Central memory CD8-positive, alpha-beta T cell (primary cell): ENCODE measurements at regions not wholly inside any gene's neighbourhood (a gene's known extent, or its start where the extent isn't known, plus 50 kb on each side); places are given as distances from the start of the nearest gene placed in this dataset.

Experiments used
- ATAC-seq: fragments of 150-1000 bp; cut with Tn5 transposase; replicated peaks from 2 replicates; pipeline ENCODE4 v1.10.0; 2022; ENCODE audit warnings: mild to moderate bottlenecking, moderate FRiP score, moderate number of reproducible peaks; ENCODE audit not compliant: poor library complexity, severe bottlenecking; ENCODE audit errors: extremely low read depth
- DNase-seq, 2 donors: peaks; one replicate each; pipeline ENCODE4 v3.0.0; 2021; ENCODE audit warnings: low spot score in 2 of 2
- H3K27ac Mint-ChIP-seq: one replicate; pipeline ENCODE4 v1.8.0; 2022; ENCODE audit warnings: low read depth, mild to moderate bottlenecking, moderate library complexity, mixed read lengths
- H3K27me3 Mint-ChIP-seq: one replicate; pipeline ENCODE4 v1.8.0; 2022; ENCODE audit warnings: mixed read lengths
- H3K36me3 Mint-ChIP-seq: one replicate; pipeline ENCODE4 v1.8.0; 2022; ENCODE audit warnings: mild to moderate bottlenecking, moderate library complexity, mixed read lengths; ENCODE audit not compliant: insufficient read depth
- H3K4me1 Mint-ChIP-seq: one replicate; pipeline ENCODE4 v1.8.0; 2022; ENCODE audit warnings: mixed read lengths
- H3K4me3 Mint-ChIP-seq: one replicate; pipeline ENCODE4 v1.8.0; 2022; ENCODE audit warnings: mild to moderate bottlenecking, moderate library complexity, mixed read lengths
- H3K9me3 Mint-ChIP-seq: one replicate; pipeline ENCODE4 v1.8.0; 2022; ENCODE audit warnings: mixed read lengths

DNA sequence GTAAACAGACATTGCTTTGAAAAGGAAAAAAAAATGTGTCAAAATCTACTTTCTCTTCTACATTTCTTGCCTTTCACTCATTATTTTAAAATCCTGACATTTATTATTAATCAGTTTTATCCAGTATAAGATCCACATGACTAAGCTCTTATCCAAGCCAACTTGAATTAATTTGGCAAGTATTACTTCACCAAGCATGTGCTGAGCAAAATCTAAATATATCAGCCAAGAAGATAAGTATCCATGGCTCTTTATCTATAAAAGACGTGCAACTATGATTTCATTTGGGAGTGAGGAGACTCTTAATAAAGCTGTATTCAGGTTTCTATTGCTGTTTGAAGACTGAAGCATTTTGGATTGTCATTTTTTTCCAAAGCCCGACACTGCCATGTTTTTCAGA is 221.3 kb downstream of the TRIM36 start:
- H3K36me3 Mint-ChIP-seq = no peaks in the 10 kb centered on the region
- no peaks in the 10 kb centered on the region for H3K9me3 Mint-ChIP-seq
- H3K4me3 Mint-ChIP-seq = no peak overlapping the region
- H3K4me1 Mint-ChIP-seq = no peaks in the 10 kb centered on the region
- no peaks in the 10 kb centered on the region for H3K27me3 Mint-ChIP-seq
- no peak overlapping the region for H3K27ac Mint-ChIP-seq
- ATAC-seq = no peak
- DNase-seq = no peak

DNA sequence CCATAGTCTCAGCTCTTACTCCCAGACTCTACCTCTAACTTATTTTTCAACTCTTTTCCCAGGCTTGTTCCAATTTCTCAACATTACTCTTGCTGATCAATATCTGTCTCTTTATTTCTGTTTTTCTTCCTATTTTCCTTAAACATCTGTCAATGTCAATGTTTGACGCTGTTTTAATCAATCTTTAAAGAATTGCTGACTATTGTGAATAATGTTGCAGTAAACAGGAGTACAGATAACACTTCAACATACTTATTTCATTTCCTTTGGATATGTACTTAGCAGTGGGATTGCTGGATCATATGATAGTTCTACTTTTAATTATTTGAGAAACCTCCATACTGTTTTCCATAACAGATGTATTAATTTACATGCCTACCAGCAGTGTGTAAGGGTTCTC is 229.0 kb downstream of the TRIM36 start:
- Mint-ChIP-seq H3K27ac (no peak overlapping the region), H3K27me3 (no peaks in the 10 kb centered on the region), H3K9me3 (peaks cover 33% of the 10 kb centered on the region), H3K4me3 (no peak overlapping the region), H3K4me1 (no peaks in the 10 kb centered on the region), H3K36me3 (no peaks in the 10 kb centered on the region)
- ATAC-seq (no peak), DNase-seq (no peak)

GRCh38 chr5:114935490-114935889 is 234.2 kb downstream of the TRIM36 start:
- Mint-ChIP-seq H3K36me3 (no peaks in the 10 kb centered on the region), H3K27me3 (no peaks in the 10 kb centered on the region), H3K4me1 (no peaks in the 10 kb centered on the region), H3K4me3 (no peak overlapping the region), H3K9me3 (peaks cover 23% of the 10 kb centered on the region), H3K27ac (no peak overlapping the region)
- no peak for DNase-seq
- no peak for ATAC-seq

GRCh38 chr5:114928644-114929462 is 240.9 kb downstream of the TRIM36 start:
- Mint-ChIP-seq H3K4me1 (no peaks in the 10 kb centered on the region), H3K27me3 (no peaks in the 10 kb centered on the region), H3K36me3 (no peaks in the 10 kb centered on the region), H3K9me3 (peaks cover under 1% of the 10 kb centered on the region), H3K27ac (no peak overlapping the region), H3K4me3 (no peak overlapping the region)
- no peak for DNase-seq
- ATAC-seq = no peak

GRCh38 chr5:114924769-114925168 is 244.9 kb downstream of the TRIM36 start:
- no peak for DNase-seq
- H3K27me3 Mint-ChIP-seq = no peaks in the 10 kb centered on the region
- no peaks in the 10 kb centered on the region for H3K4me1 Mint-ChIP-seq
- H3K9me3 Mint-ChIP-seq = peaks cover 14% of the 10 kb centered on the region
- no peak overlapping the region for H3K27ac Mint-ChIP-seq
- no peak for ATAC-seq
- H3K4me3 Mint-ChIP-seq = no peak overlapping the region
- H3K36me3 Mint-ChIP-seq = no peaks in the 10 kb centered on the region

DNA sequence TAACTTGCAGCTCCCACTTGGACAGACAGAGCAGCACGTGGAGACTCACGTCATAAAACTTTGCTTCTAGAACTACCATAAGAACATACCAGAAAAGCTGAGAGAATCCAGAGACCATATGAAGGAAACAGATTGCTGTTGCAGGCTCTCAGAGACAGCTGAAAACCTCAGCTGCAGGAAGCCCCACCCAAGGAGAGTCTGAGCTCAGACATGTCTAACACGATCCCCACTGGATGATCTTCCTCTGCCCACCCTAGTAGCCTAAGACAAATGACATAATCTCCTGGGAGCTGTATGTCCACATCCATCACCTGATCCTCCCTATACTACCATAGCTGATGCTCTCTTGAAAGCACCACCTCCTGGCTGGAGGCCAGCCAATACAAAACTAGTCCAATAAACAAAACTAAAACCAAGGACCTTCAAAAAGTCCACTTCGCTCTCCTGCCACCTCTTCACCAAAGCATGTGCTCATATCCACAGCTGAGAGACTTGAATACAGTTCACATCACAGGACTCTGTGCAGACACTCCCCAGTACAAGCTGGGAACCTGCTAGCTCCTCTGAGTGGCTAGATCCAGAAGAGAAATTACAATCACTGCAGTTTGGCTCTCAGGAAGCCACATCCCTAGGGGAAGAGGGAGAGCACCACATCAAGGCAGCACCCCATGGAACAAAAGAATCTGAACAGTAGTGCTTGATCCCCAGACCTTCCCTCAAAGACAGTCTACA is 257.4 kb downstream of the TRIM36 start:
- Mint-ChIP-seq H3K27me3 (no peaks in the 10 kb centered on the region), H3K4me3 (no peak overlapping the region), H3K4me1 (no peaks in the 10 kb centered on the region), H3K36me3 (peaks cover under 1% of the 10 kb centered on the region), H3K27ac (no peak overlapping the region), H3K9me3 (peaks cover 7% of the 10 kb centered on the region)
- ATAC-seq (no peak), DNase-seq (no peak)

DNA sequence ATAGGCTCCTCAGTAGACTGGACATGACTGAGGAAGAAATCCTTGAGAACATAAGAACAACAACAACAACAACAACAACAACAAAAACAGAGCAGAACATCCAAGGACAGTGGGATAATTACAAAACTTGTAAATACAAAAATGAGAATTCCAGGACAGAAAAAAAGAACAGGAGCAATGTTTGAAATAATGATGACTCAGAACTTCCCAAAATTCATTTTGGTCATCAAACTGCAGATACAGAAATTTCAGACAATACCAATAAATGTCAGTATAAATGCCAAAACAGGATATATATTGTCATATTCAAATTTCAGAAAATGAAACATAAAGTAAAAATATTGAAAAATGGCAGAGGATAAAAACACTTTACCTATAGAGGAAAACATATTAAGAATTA is 259.0 kb downstream of the TRIM36 start:
- no peak overlapping the region for H3K27ac Mint-ChIP-seq
- H3K9me3 Mint-ChIP-seq = peaks cover 18% of the 10 kb centered on the region
- DNase-seq (no peak), ATAC-seq (no peak)
- no peaks in the 10 kb centered on the region for H3K4me1 Mint-ChIP-seq
- H3K4me3 Mint-ChIP-seq = no peak overlapping the region
- no peaks in the 10 kb centered on the region for H3K36me3 Mint-ChIP-seq
- H3K27me3 Mint-ChIP-seq = no peaks in the 10 kb centered on the region

- Mint-ChIP-seq H3K9me3 (peaks cover 18% of the 10 kb centered on the region), H3K27me3 (no peaks in the 10 kb centered on the region), H3K4me1 (no peaks in the 10 kb centered on the region), H3K27ac (no peak overlapping the region), H3K4me3 (no peak overlapping the region), H3K36me3 (no peaks in the 10 kb centered on the region)
- DNase-seq (no peak), ATAC-seq (no peak)
Measured at GRCh38 chr5:114909424-114909823, 260.3 kb downstream of the TRIM36 start.

GRCh38 chr5:114903767-114904166 is 265.9 kb downstream of the TRIM36 start:
- Mint-ChIP-seq H3K36me3 (no peaks in the 10 kb centered on the region), H3K4me1 (no peaks in the 10 kb centered on the region), H3K9me3 (peaks cover 13% of the 10 kb centered on the region), H3K27me3 (no peaks in the 10 kb centered on the region), H3K4me3 (no peak overlapping the region), H3K27ac (no peak overlapping the region)
- ATAC-seq = no peak
- no peak for DNase-seq

GRCh38 chr5:114898602-114899001 is 271.1 kb downstream of the TRIM36 start:
- H3K36me3 Mint-ChIP-seq = no peaks in the 10 kb centered on the region
- H3K4me1 Mint-ChIP-seq = no peaks in the 10 kb centered on the region
- no peaks in the 10 kb centered on the region for H3K27me3 Mint-ChIP-seq
- no peak overlapping the region for H3K27ac Mint-ChIP-seq
- H3K4me3 Mint-ChIP-seq = no peak overlapping the region
- no peak for DNase-seq
- ATAC-seq = no peak
- H3K9me3 Mint-ChIP-seq = no peaks in the 10 kb centered on the region

- Mint-ChIP-seq H3K4me1 (no peaks in the 10 kb centered on the region), H3K36me3 (no peaks in the 10 kb centered on the region), H3K4me3 (no peak overlapping the region), H3K9me3 (peaks cover 22% of the 10 kb centered on the region), H3K27ac (no peak overlapping the region), H3K27me3 (no peaks in the 10 kb centered on the region)
- DNase-seq = no peak
- ATAC-seq = no peak
Measured at GRCh38 chr5:114883675-114884074, 286.0 kb downstream of the TRIM36 start.

DNA sequence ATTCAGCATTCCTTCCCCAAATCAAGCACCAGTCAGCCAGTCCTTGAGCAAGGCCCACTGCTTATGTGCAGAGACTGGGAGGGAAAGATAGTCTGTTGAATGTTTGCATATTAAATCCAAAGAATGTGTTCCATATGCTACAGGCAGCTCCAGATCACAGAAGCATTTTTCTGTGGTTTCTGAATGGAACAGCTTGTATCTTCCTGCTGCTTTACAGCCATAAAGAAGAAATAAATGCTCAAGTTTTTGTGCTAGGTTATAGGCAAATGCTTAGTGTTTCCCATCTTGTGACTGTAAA is 310.3 kb downstream of the TRIM36 start:
- Mint-ChIP-seq H3K9me3 (peaks cover 6% of the 10 kb centered on the region), H3K27me3 (no peaks in the 10 kb centered on the region), H3K27ac (no peak overlapping the region), H3K4me1 (no peaks in the 10 kb centered on the region), H3K4me3 (no peak overlapping the region), H3K36me3 (no peaks in the 10 kb centered on the region)
- no peak for DNase-seq
- no peak for ATAC-seq

GRCh38 chr5:114858665-114859437 is 310.9 kb downstream of the TRIM36 start:
- Mint-ChIP-seq H3K4me1 (no peaks in the 10 kb centered on the region), H3K9me3 (peaks cover 11% of the 10 kb centered on the region), H3K4me3 (no peak overlapping the region), H3K27ac (no peak overlapping the region), H3K27me3 (no peaks in the 10 kb centered on the region), H3K36me3 (no peaks in the 10 kb centered on the region)
- no peak for ATAC-seq
- DNase-seq = no peak
